Activated naive CD4-positive, alpha-beta T cell (primary cell): ENCODE measurements at regions not wholly inside any gene's neighbourhood (a gene's known extent, or its start where the extent isn't known, plus 50 kb on each side); places are given as distances from the start of the nearest gene placed in this dataset.

Source experiments
- DNase-seq, 4 experiments: peaks; one replicate each; lab custom pipeline; 2025; lab: John Stamatoyannopoulos, UW

GRCh38 chr5:8644377-8644776, 775.4 kb downstream of the MTRR start:
- DNase-seq, result no peak

DNA sequence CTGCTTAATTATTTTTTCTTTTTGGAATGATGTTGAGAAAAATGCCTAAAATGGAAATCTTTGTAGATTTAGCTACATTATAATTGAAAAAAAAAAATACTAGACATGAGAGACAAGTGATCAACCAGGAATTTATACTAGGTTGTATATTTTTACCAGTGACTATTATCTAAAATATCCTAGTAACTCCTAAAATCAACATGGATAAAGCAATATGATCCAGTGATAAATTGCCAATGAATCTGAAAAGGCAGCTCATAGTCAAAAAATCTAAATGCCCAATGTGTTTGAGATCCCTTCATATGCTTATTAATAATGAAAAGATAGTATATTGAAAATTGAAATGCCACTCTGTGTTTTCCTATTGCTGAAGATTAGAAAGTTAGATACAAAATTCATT, 778.2 kb downstream of the MTRR start:
- DNase-seq, result no peak

DNA sequence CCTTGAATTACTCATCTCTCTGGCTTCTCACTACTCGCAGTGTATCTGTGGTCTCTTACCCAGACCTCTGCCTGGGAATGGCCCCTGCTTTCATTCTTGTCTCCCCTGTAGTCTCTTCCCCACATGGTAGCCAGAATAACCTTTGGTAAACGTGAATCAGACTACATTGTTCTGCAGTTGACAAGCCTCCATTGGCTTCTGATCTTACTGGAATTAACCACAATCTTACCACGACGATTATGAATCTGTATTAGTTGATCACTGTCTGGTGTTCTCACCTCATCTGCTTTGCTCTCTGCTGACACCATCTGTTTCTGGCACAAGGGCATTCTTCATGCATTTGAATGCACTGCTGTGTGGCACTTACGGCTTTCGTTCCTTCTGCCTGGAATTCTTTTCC, 781.2 kb downstream of the MTRR start:
- no peak for DNase-seq

DNA sequence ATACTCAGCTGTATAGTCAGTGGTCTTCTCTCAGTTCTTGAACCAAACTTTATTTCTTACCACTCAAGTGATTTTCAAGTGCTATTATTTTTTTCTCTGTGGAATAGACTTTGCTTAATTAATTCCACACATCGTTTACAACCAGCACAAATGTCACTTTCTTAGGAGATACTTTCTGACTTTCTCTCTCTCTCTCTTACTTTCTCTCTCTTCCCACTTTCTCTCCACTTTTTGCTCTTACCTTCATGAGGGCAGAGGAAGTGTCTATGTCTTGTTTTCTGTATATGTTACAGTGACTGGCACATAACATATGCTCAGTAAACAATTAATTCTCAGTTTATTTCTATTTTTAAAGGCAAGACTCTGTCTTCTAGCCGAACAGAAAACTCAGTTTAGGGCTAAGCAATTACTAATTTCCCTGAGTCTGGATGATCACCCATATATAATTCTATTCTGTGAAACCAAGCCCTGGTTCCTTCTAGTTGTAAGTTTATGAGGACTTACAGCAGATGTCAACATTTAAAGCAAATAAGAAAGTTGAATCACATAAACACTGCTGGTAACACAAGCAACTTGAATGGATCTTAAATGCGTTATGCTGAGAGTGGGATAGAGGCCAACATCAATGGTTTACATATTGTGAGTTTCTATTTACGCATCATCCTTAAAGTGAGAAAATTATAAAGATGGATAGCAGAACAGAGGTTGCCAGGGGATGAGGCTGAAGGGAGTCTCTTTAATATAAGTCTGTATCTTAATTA, 791.4 kb downstream of the MTRR start:
- DNase-seq, result no peak

GRCh38 chr5:8663374-8663773, 794.4 kb downstream of the MTRR start:
- DNase-seq, result no peak

- no peak for DNase-seq
Observed at GRCh38 chr5:8675182-8675581, 806.2 kb downstream of the MTRR start.

DNA sequence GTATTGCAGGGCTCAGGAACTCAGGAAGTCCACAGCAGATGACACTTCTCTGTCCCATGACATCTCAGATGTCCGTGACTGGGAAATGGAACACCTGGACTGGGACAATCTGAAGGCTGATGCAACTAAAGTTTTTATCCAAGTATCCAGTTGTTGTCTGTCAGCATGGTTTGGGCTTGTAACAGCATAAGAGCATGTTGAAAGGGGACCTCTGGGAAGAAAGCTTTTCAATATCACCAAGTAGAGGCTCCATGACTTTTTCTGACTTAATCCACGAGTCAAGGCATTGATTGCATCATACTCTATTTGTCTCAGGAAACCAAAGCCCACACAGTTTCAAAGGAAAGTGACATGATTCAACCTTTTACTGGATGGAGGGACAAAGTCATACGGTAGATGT, 807.7 kb downstream of the MTRR start:
- no peak for DNase-seq

DNA sequence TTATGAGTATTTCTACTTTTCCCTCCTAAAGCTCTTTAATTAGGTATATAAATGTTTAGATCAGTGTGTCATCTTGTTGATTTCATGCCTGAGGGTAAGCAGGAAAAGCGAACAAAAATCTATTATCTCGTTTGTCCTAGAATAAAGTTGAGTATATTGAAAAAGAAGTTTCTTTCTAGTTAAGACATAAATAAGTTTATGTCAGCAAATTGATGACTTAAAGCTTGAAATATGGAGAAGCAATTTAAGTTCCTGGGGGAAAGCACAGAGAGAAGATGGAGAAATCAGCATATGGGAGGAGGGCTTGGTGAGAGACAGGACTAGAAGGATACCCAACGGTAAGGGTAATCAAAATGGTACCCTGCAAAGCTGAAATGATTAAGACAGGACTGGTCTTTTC, 813.4 kb downstream of the MTRR start:
- no peak for DNase-seq

GRCh38 chr5:8683496-8683895, 814.5 kb downstream of the MTRR start:
- no peak for DNase-seq

DNA sequence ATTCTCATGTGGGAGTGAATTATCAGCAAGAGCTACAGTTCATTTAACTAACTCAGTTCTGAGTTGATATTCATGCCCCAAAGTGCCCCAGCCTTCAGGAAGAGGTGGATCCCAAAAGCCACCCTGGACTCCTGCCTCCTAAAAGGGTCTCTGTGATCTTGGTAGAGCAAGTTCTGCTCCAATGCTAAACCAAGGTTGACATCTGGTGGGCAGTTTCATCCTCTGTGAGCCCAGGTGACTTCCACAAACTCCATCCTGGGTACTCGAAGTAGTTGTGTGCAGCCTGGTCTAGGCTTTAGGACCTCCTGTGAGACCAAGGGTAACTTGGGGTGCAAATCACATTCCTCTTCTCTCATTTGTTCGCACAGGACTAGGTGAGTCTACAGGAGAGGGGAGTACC, 816.8 kb downstream of the MTRR start:
- no peak for DNase-seq

DNA sequence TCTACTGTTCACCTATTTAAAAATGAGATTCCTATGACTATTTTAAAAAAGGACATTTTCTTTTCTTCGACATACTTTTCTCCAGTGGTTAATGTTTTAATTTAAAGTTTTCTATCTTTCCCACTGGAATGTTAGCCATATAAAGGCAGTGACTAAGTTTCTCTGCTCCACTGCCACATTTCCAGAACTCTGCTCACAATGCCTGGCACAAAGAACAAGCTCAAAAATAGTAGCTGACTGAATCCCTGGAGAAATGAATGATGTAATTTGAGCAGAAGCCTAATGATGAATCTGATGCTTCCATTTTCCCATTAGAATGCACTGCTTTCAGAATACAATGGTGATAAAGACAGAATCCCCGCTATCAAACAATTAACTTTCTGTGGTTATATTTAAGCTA, 817.8 kb downstream of the MTRR start:
- no peak for DNase-seq

GRCh38 chr5:8689773-8690172, 820.8 kb downstream of the MTRR start:
- DNase-seq, result no peak

- no peak for DNase-seq
Observed at GRCh38 chr5:8691221-8691620, 822.3 kb downstream of the MTRR start.

DNA sequence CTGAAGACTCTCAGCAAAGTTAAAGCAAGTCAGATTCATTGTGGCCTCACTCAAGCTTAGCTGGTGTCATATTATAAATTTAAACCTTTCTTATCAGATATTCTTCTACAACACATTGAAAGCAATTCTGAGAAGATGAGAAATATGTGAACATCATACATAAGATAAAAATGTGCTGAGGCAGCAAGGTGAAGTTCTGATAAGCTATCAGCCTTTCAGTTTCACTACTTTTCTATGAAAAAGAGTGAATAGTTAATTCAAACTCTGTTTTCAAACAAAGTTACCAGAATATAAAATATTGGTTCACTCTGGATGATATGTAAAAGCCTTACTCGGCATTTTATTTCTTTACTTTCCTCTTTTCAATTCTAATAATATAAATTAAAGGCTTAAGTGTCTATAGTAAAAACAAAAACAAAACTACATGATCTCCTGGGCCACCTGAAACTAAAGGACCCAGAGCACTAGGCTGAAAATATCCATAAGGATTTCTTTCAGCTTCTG, 824.4 kb downstream of the MTRR start:
- DNase-seq, result no peak

DNA sequence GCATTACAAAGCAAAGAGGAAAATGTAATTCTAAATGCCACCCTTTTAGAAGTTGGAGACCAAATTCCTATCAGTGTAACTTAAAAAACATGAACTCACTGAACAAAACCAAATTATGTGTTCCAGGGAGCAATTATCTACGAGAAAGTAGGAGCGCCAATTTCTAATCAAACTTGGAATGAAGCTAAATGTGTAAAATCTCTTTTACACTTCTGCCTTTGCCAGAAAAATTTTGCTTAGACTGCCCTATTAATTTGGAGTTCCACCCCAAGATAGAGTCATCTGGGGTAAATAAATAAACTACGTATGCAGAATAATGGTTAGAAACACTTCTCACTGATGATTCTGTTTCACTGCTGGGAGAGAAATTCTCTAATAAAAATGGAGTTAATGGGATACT, 825.6 kb downstream of the MTRR start:
- DNase-seq, result no peak

GRCh38 chr5:8695902-8696845, 827.2 kb downstream of the MTRR start:
- DNase-seq, result no peak

GRCh38 chr5:8700222-8700621, 831.3 kb downstream of the MTRR start:
- DNase-seq, result no peak

- no peak for DNase-seq
Observed at GRCh38 chr5:8700671-8701070, 831.7 kb downstream of the MTRR start.

DNA sequence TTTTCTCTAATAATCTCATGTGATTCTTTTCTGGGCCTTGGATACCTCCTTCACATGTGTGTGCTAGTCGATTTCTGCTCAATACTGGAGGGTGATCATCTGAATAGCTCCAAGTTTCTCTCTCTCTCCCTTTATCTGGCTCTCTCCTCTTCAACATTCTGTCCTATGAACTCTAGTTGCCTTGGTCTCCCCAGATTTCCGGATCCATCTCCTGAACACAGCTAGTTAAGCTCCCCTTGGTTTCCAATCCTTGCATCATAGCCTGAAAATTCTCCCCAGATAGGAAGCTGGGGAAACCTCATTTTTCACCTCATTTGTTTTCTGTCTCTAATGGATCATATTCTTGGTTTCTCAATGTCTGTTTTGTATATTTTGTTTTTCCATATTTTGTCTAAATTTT, 832.3 kb downstream of the MTRR start:
- no peak for DNase-seq

- no peak for DNase-seq
Observed at GRCh38 chr5:8710426-8710930, 835.4 kb downstream of the SEMA5A start.

- no peak for DNase-seq
Observed at GRCh38 chr5:8714198-8714597, 831.7 kb downstream of the SEMA5A start.

DNA sequence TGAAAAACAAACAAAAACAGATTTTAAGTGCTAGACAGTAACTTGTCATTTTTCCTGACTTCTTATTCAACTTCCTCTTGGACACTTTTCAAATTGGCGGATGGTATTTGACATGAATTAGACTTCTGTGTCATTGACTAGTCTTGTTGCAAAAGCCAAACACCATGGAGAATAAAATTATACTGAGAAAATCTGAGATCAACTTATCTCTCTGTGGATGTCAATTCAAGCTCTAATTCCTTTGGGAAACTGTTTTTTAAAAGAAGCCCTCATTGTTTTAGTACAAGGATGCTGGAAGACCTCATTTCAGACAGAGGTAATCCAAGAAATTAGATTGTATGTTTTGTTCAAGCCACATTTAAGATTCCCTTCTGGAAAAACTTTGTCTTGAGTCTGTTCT, 831.0 kb downstream of the SEMA5A start:
- DNase-seq, result no peak

GRCh38 chr5:8719796-8720195, 826.1 kb downstream of the SEMA5A start:
- no peak for DNase-seq
